GM12874 (cell line): ENCODE measurements at regions not wholly inside any gene's neighbourhood (a gene's known extent, or its start where the extent isn't known, plus 50 kb on each side); places are given as distances from the start of the nearest gene placed in this dataset.

ENCODE experiments used
- TF ChIP-seq, protein P1 (sequence below): IDR thresholded peaks from 2 replicates; pipeline ENCODE4 v1.5.1; 2011; ENCODE audit warnings: low read depth, mild to moderate bottlenecking, control low read depth, low read length, moderate library complexity; ENCODE audit not compliant: insufficient read depth

DNA sequence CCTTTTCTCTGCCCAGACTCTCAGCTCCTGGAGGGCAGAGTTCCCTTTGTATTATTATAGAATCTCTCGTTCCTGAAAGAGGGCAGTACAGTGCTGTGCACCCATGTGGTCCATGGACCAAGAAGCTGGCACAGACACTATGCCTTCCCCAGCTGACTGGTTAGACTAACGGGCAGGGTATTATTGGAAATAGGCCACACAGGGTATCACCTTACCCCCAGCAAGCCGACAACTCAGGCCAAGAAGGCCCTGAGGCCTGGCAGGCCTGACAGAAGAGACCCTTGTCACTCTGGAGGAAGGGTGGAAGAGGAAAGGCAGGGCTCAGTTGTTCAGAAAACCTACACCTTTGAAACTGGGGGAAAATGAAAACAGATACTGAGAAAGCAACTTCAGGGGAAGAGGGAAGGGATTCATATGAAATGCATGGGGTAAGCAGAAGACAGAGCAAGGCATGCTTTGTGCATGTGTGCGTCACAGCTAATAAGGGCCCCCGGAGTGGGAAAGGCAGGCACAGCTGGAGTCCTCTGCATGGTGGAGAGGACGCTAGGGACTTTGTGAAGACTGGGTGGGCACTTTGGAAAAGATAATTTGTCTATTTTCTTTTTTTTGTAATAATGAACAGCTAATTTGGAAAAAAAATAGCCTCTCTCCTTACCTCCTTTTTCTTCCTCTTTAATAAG lies 476.8 kb upstream of the CELF4 start:
- TF ChIP-seq, protein P1, sequence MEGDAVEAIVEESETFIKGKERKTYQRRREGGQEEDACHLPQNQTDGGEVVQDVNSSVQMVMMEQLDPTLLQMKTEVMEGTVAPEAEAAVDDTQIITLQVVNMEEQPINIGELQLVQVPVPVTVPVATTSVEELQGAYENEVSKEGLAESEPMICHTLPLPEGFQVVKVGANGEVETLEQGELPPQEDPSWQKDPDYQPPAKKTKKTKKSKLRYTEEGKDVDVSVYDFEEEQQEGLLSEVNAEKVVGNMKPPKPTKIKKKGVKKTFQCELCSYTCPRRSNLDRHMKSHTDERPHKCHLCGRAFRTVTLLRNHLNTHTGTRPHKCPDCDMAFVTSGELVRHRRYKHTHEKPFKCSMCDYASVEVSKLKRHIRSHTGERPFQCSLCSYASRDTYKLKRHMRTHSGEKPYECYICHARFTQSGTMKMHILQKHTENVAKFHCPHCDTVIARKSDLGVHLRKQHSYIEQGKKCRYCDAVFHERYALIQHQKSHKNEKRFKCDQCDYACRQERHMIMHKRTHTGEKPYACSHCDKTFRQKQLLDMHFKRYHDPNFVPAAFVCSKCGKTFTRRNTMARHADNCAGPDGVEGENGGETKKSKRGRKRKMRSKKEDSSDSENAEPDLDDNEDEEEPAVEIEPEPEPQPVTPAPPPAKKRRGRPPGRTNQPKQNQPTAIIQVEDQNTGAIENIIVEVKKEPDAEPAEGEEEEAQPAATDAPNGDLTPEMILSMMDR, result no peak

DNA sequence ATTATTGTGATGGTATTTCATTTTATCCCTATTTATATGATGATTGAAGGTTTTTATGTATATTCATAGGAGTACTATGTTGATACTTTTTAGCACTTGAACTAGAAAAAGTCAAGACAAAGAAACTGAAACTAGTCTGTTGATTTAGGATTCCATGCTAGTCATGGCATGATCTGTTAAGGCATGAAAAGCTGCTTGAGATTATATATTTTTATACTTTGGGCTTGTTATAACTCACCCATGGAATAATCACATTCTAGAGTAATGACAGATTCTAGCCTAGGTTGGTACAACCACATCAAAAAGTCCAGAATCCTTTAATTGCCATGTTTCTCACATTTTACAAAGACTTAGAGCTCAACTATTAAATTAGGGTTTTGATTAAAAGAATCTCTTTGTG lies 472.6 kb upstream of the CELF4 start:
- TF ChIP-seq, protein P1, result no peak

- TF ChIP-seq, protein P1, result no peak
These were observed 469.6 kb upstream of the CELF4 start for GRCh38 chr18:38035193-38035592.

DNA sequence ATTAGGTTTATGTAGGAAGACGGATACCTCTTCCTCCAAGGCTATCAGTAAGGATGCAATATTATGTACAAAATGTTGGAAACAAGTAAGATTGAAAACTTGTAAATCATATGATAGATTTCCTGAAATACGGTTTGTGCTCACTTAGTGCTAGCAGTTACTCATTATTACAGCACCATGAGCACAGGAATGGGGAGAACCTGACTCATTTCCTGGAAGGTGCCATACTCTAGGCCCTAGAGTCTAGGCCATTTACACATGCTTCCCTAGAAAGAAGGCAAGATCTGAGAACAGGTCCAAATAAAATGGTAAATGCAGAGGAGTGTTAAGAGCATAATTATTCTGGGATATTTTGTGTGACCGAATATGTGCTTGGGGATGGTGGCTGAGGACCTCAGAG lies 467.7 kb upstream of the CELF4 start:
- TF ChIP-seq, protein P1, result no peak

- TF ChIP-seq, protein P1, result no peak
These were observed 466.9 kb upstream of the CELF4 start for GRCh38 chr18:38032516-38032915.

- TF ChIP-seq, protein P1, result no peak
These were observed 463.3 kb upstream of the CELF4 start for GRCh38 chr18:38028946-38029345.

GRCh38 chr18:38025433-38026038 lies 459.9 kb upstream of the CELF4 start:
- TF ChIP-seq, protein P1, result no peak
